Renal cortex interstitium (tissue), 11 donors: ENCODE measurements at regions not wholly inside any gene's neighbourhood (a gene's known extent, or its start where the extent isn't known, plus 50 kb on each side); places are given as distances from the start of the nearest gene placed in this dataset.

Experiments
- DNase-seq, 11 donors: peaks; one replicate each; pipeline ENCODE4 v3.0.0-alpha.2; 2013; ENCODE audit warnings: low read depth in 9 of 11, low spot score in 4 of 11; ENCODE audit errors: extremely low read depth in 1 of 11

DNA sequence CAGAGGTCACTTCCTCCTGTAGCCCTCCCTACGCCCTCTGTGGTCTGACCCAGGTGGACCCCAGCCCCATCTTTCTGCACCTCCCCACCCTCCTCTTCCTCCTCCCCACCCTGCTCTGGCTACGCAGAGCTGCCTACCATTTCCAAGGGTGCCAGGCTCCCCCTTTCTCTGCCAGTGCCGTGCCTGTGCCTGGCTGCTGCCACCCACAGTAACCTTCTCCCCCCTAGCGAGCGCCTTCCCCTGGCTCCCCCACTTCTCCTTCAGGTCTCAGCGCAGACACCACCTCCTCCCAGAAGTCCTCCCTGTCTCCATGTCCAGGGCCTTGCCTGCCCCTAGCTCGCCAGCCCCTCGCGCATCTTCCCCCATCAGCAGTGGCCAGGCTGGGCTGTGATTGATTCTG is 471.5 kb downstream of the PTPRU start:
- DNase-seq: no peak

- peak in 1 of 11 donors; percentile 22 for DNase-seq
Observed at GRCh38 chr1:29706936-29707335, 470.6 kb downstream of the PTPRU start.

GRCh38 chr1:29704430-29704829 is 468.1 kb downstream of the PTPRU start:
- DNase-seq: no peak

DNA sequence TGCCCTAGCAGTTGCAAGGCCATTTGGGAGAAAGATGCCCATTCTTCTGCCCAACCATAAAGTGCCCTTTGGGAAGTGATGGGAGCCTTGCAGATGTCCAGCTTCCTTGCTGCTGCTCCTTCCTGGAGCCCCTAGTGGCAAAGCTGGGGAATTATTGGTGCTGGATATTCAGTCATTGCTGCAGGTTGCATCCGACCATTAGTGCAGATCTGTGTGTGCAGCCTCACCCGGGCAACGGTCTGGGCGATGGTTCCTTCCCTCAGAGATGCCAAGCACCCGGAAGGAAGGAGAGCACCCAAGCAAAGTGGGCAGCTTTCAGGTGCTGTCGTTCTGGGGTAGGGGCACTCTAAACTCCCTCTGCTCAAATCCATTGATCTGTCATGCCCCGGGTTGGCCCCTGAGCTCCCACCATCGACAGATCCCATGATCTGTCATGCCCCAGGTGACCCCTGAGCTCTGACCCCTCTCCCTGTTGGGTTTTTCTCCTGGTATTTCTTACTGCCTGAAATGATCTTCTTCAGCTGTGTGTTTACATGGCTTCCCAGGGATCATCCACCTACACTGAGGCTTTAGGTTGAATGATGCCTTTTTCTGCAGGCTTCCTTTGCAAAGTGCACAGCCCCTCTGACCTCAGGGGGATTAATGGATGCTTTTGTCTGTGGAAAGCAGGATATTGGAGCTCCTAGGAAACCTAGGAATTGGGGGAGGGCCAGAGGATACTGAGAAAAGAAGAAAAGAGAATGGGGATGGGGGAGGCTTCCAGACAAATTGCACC is 467.5 kb downstream of the PTPRU start:
- DNase-seq: no peak

DNA sequence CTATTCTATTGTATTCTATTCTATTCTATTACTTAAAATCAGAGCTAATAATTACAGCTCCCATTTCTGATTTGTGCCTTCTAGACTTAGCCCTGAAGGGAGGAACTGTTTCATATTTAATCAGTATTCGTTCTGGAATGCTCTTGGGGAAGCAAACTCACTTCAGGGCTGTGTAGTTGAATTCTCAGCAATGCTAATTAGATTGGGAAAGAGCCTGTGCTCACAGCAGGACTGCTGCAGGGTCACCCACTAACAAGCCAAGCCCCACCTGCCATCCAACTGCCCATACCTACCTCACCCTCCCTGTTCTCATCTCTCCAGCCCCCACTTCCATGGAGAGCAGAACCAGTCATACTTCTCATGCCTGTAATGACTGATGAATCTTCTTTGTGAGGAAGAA is 464.2 kb downstream of the PTPRU start:
- no peak for DNase-seq

DNA sequence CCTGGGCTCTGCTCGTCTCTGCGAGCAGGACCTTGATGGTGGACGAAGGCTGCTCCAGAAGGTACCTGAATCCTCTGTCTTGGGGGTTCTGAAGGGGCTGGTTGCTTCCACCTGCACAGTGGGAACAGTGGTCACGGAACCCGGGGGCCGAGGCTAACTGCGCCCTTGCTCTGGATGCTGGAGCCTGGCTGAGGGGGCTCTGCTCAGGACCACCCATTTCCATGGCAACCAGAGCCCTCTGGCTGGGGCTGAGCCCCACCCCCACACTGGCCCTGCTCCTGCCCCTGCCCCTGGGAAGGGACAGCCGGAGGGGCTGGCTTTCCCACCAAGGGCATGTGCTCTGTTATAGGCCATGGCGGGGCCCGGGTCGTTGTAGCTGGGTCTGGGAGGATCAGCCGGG is 462.3 kb downstream of the PTPRU start:
- DNase-seq: no peak

DNA sequence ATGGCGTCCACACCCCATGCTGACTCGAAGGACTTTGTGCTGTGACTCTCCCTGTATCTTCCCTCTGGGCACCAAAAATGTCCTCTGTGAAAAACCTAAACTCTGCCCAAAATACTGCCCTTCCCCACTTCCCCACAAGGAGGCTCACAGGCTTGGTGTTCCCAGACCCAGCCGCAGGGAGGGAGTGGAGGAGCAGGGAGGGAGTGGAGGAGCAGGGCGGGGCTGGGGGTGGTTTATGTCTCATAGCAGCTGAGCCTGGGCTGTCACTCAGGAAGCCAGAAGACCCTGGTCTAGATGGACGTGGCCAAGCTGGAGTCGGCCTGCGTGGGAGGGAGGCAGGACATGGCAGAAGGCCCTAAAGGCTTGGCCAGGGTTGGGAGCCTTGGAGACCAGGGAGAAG is 461.7 kb downstream of the PTPRU start:
- peak in 4 of 11 donors; percentile 22 to 35 (median 28) for DNase-seq

GRCh38 chr1:29697391-29697780 is 461.1 kb downstream of the PTPRU start:
- DNase-seq: no peak

- DNase-seq: no peak
Observed at GRCh38 chr1:29696656-29697390, 460.5 kb downstream of the PTPRU start.

DNA sequence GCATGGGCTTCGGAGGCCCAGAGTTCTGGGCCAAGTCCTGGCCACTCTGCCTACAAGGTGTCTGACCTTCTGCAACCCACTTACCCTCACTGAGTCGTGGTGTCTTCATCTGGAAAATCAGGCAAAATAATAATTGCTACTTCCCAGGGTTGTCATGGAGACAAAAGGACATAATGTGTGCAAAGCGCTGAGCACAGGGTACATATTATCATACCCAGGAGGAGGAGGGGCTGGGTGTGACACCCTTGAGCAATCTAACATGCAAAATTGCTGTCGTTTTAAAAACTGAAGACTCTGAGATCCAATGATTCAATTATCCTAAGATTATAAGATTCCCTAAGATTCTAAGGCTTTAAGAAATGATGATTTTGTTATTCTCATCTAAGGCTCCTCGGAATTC is 459.5 kb downstream of the PTPRU start:
- DNase-seq: no peak

GRCh38 chr1:29695036-29695435 is 458.7 kb downstream of the PTPRU start:
- DNase-seq: no peak

- no peak for DNase-seq
Observed at GRCh38 chr1:29691499-29691898, 455.2 kb downstream of the PTPRU start.

GRCh38 chr1:29690156-29690555 is 453.8 kb downstream of the PTPRU start:
- no peak for DNase-seq

GRCh38 chr1:29689372-29690030 is 453.2 kb downstream of the PTPRU start:
- DNase-seq: no peak

- DNase-seq: no peak
Observed at GRCh38 chr1:29688471-29689365, 452.4 kb downstream of the PTPRU start.

- DNase-seq: no peak
Observed at GRCh38 chr1:29687601-29688244, 451.4 kb downstream of the PTPRU start.

GRCh38 chr1:29687166-29687565 is 450.8 kb downstream of the PTPRU start:
- DNase-seq: no peak

DNA sequence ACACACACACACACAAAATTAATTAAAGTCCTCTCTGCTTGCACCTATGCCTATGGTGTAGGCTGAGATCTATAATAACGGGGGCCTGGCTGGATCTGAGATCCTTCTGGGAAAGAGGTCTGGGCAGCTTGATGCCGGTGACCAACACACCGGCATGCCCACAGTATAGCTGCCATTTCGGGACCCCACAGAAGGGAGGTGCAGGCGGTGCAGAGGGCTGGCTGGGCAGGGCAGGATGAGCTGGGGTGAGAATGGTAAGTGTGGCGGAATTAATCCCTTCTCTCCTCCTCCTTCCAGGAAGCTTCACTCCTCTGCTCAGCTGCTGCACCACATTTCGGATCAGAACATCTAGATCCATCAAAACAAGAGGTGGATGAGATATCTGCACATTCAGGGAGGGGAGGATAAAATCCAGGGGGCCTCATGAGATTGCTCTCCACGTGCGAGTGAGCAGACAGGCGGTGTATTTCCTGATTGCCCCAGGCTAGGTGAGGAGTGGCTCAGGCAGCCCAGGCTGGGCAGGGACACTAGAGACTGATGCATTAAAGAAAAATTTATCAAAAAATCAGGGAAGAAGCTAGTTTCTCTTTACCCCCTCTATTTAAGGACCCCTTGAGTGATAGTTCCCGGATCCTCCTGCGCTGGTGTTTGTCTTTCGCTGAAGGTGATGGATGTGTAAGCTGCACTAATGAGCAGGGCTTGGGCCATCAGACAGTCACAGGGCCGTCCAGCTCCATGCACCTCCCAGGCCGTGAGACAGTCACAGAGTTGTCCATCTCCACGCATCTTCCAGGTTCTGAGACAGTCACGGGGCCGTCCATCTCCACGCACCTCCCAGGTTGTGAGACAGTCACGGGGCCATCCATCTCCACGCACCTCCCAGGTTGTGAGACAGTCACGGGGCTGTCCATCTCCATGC is 449.9 kb downstream of the PTPRU start:
- no peak for DNase-seq
